Mucosa of stomach (tissue), 1 donor: ENCODE measurements at regions not wholly inside any gene's neighbourhood (a gene's known extent, or its start where the extent isn't known, plus 50 kb on each side); places are given as distances from the start of the nearest gene placed in this dataset.

ENCODE experiments used
- H3K27me3 ChIP-seq: one replicate; pipeline ENCODE4 v1.7.0; 2013; ENCODE audit warnings: mild to moderate bottlenecking, low read length; ENCODE audit not compliant: control insufficient read depth, insufficient read depth
- H3K36me3 ChIP-seq: one replicate; pipeline ENCODE4 v1.7.0; 2013; ENCODE audit warnings: low read length; ENCODE audit not compliant: control insufficient read depth, insufficient read depth
- H3K4me1 ChIP-seq: one replicate; pipeline ENCODE4 v1.7.0; 2013; ENCODE audit warnings: mild to moderate bottlenecking, low read length; ENCODE audit not compliant: control insufficient read depth, insufficient read depth
- H3K4me3 ChIP-seq: one replicate; pipeline ENCODE4 v1.7.0; 2013; ENCODE audit warnings: low read length
- H3K9ac ChIP-seq: one replicate; pipeline ENCODE4 v1.7.0; 2013; ENCODE audit warnings: mild to moderate bottlenecking, low read length, moderate library complexity
- H3K9me3 ChIP-seq: one replicate; pipeline ENCODE4 v1.7.0; 2013; ENCODE audit warnings: mild to moderate bottlenecking, low read length, moderate library complexity; ENCODE audit not compliant: control insufficient read depth
- donor health status: Pancreatic carcinoma.

- H3K9ac ChIP-seq: no peak overlapping the region
- no peak overlapping the region for H3K4me3 ChIP-seq
- H3K9me3 ChIP-seq: no peaks in the 10 kb centered on the region
- H3K27me3 ChIP-seq: no peaks in the 10 kb centered on the region
- no peaks in the 10 kb centered on the region for H3K36me3 ChIP-seq
- H3K4me1 ChIP-seq: no peaks in the 10 kb centered on the region
Measured at GRCh38 chr9:13567833-13568232, 288.3 kb upstream of the MPDZ start.

- Histone ChIP-seq H3K4me1 (no peaks in the 10 kb centered on the region), H3K9me3 (no peaks in the 10 kb centered on the region), H3K27me3 (no peaks in the 10 kb centered on the region), H3K4me3 (no peak overlapping the region), H3K36me3 (no peaks in the 10 kb centered on the region), H3K9ac (no peak overlapping the region)
Measured at GRCh38 chr9:13557746-13558145, 278.3 kb upstream of the MPDZ start.

- no peak overlapping the region for H3K9ac ChIP-seq
- no peak overlapping the region for H3K4me3 ChIP-seq
- H3K27me3 ChIP-seq: no peaks in the 10 kb centered on the region
- no peaks in the 10 kb centered on the region for H3K36me3 ChIP-seq
- no peaks in the 10 kb centered on the region for H3K9me3 ChIP-seq
- H3K4me1 ChIP-seq: no peaks in the 10 kb centered on the region
Measured at GRCh38 chr9:13556656-13557055, 277.2 kb upstream of the MPDZ start.

GRCh38 chr9:13555989-13556500, 276.6 kb upstream of the MPDZ start:
- Histone ChIP-seq H3K36me3 (no peaks in the 10 kb centered on the region), H3K4me1 (no peaks in the 10 kb centered on the region), H3K27me3 (no peaks in the 10 kb centered on the region)

GRCh38 chr9:13555516-13555915, 276.0 kb upstream of the MPDZ start:
- Histone ChIP-seq H3K9ac (no peak overlapping the region), H3K4me1 (no peaks in the 10 kb centered on the region), H3K4me3 (no peak overlapping the region), H3K9me3 (no peaks in the 10 kb centered on the region), H3K27me3 (no peaks in the 10 kb centered on the region), H3K36me3 (no peaks in the 10 kb centered on the region)

More at GRCh38 chr9:13555989-13556500, 276.6 kb upstream of the MPDZ start:
- Histone ChIP-seq H3K4me3 (no peak overlapping the region), H3K9ac (no peak overlapping the region), H3K9me3 (no peaks in the 10 kb centered on the region)

GRCh38 chr9:13554626-13555025, 275.1 kb upstream of the MPDZ start:
- Histone ChIP-seq H3K27me3 (no peaks in the 10 kb centered on the region), H3K4me1 (no peaks in the 10 kb centered on the region), H3K4me3 (no peak overlapping the region), H3K36me3 (no peaks in the 10 kb centered on the region), H3K9ac (no peak overlapping the region), H3K9me3 (no peaks in the 10 kb centered on the region)

GRCh38 chr9:13552606-13553215, 273.2 kb upstream of the MPDZ start:
- no peaks in the 10 kb centered on the region for H3K36me3 ChIP-seq
- H3K27me3 ChIP-seq: no peaks in the 10 kb centered on the region
- no peaks in the 10 kb centered on the region for H3K4me1 ChIP-seq
- no peaks in the 10 kb centered on the region for H3K9me3 ChIP-seq
- no peak overlapping the region for H3K9ac ChIP-seq
- no peak overlapping the region for H3K4me3 ChIP-seq

- H3K4me3 ChIP-seq: no peak overlapping the region
- H3K27me3 ChIP-seq: no peaks in the 10 kb centered on the region
- H3K4me1 ChIP-seq: no peaks in the 10 kb centered on the region
- H3K9me3 ChIP-seq: no peaks in the 10 kb centered on the region
- no peak overlapping the region for H3K9ac ChIP-seq
- no peaks in the 10 kb centered on the region for H3K36me3 ChIP-seq
Measured at GRCh38 chr9:13550519-13550918, 271.0 kb upstream of the MPDZ start.

GRCh38 chr9:13548535-13548934, 269.0 kb upstream of the MPDZ start:
- Histone ChIP-seq H3K9me3 (no peaks in the 10 kb centered on the region), H3K27me3 (no peaks in the 10 kb centered on the region), H3K36me3 (no peaks in the 10 kb centered on the region), H3K4me3 (no peak overlapping the region), H3K9ac (no peak overlapping the region), H3K4me1 (no peaks in the 10 kb centered on the region)

- no peaks in the 10 kb centered on the region for H3K36me3 ChIP-seq
- no peaks in the 10 kb centered on the region for H3K27me3 ChIP-seq
- H3K4me3 ChIP-seq: no peak overlapping the region
- H3K4me1 ChIP-seq: no peaks in the 10 kb centered on the region
- no peaks in the 10 kb centered on the region for H3K9me3 ChIP-seq
- no peak overlapping the region for H3K9ac ChIP-seq
Measured at GRCh38 chr9:13535141-13535540, 255.6 kb upstream of the MPDZ start.

GRCh38 chr9:13534006-13534405, 254.5 kb upstream of the MPDZ start:
- Histone ChIP-seq H3K4me1 (no peaks in the 10 kb centered on the region), H3K9me3 (no peaks in the 10 kb centered on the region), H3K9ac (no peak overlapping the region), H3K27me3 (no peaks in the 10 kb centered on the region), H3K36me3 (no peaks in the 10 kb centered on the region), H3K4me3 (no peak overlapping the region)

- Histone ChIP-seq H3K27me3 (no peaks in the 10 kb centered on the region), H3K4me3 (no peak overlapping the region), H3K9me3 (no peaks in the 10 kb centered on the region), H3K9ac (no peak overlapping the region), H3K4me1 (no peaks in the 10 kb centered on the region), H3K36me3 (no peaks in the 10 kb centered on the region)
Measured at GRCh38 chr9:13532407-13532806, 252.9 kb upstream of the MPDZ start.
